ENCODE measurements at regions not wholly inside any gene's neighbourhood (a gene's known extent, or its start where the extent isn't known, plus 50 kb on each side); places are given as distances from the start of the nearest gene placed in this dataset.
"Not testable (repeated sequence)": the region's sequence is repeated elsewhere in the genome, so short reads cannot be mapped to it uniquely, and the experiment has no call there.

DNA sequence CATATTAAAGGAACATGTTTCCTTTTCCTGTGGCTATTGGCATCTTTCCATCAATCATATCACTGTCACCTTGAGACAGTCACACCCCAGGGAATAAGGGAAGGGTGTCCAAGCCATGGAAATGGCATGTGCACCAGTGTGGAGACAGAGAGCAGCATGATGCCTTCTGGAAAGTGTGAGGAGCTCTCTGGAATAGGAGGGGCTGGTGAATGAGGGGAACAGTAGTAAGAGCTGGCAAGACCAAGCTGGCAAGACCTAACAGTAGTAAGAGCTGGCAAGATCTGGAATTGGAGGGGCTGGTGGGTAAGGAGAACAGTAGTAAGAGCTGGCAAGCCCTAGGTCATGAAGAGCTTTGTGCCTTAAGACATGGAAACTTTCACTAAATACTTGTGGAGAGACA lies 186.7 kb downstream of the C1orf94 start:
- in situ Hi-C loops (cut with HindIII; ENCODE audit: low pct_ligation_motif_present, low pct_unique_long_range_greater_than_20kb, low sequenced_read_pairs): no loop called here
- DNase-seq: no peak

DNA sequence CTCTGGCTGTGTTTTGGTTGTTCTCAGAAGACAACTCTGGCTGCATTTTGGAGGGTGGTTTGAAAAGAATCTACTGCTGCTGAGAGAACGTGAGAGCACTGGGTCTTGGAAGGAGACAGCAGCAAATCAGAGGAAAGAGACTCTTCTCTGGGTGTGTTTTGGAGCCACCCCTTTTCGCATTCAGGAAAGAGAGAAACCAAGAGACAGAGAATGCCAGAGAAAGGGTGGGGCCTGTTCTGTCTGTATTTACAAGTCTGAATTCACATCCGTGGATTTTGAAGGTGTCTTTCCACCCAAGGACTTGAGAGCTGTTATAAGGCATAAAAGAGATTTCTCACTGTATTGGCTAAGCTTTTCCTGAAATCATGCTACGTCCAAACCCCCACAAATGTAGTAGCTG lies 187.2 kb downstream of the C1orf94 start:
- in situ Hi-C loops (cut with HindIII; ENCODE audit: low pct_ligation_motif_present, low pct_unique_long_range_greater_than_20kb, low sequenced_read_pairs): no loop called here
- DNase-seq: no peak

DNA sequence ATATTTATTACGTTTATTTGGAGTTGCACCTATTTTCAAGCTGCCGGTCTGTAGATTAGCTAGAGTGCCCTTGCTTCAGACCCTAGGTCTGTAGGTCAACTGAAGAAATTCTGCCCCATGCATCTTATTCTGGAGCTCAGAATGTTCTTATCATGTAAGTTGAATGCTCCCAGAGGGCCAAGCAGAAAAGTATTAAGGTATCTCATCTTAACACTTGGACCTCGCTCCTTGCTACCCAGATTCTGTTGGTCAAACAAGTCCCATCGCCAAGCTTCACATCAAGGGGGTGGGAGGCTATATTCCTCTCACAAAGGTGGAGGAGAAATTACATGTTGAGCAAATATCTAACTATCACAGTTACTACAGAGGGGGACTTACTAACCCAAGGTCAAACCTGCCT lies 187.7 kb downstream of the C1orf94 start:
- in situ Hi-C loops (cut with HindIII; ENCODE audit: low pct_ligation_motif_present, low pct_unique_long_range_greater_than_20kb, low sequenced_read_pairs): no loop called here
- DNase-seq: no peak

DNA sequence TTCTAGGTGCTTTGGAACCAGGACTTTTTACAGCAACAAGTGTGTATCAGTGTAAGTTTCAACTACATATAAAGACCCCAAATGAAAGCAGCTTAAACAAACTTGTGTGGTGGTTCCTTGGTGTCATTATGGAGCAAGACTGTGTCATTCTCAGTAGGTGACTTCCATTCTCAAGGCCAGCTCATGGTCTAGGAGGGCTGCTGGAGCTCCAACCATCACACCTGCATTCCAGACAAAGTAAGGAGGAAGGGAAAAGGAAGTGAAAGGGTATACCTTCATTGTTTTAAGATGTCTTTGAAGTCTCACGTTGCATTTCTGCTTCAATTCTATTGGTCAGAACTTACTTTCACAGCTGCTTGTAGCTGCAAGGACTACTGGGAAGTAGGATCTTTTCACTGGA lies 188.6 kb downstream of the C1orf94 start:
- in situ Hi-C loops (cut with HindIII; ENCODE audit: low pct_ligation_motif_present, low pct_unique_long_range_greater_than_20kb, low sequenced_read_pairs): no loop called here
- DNase-seq: no peak

DNA sequence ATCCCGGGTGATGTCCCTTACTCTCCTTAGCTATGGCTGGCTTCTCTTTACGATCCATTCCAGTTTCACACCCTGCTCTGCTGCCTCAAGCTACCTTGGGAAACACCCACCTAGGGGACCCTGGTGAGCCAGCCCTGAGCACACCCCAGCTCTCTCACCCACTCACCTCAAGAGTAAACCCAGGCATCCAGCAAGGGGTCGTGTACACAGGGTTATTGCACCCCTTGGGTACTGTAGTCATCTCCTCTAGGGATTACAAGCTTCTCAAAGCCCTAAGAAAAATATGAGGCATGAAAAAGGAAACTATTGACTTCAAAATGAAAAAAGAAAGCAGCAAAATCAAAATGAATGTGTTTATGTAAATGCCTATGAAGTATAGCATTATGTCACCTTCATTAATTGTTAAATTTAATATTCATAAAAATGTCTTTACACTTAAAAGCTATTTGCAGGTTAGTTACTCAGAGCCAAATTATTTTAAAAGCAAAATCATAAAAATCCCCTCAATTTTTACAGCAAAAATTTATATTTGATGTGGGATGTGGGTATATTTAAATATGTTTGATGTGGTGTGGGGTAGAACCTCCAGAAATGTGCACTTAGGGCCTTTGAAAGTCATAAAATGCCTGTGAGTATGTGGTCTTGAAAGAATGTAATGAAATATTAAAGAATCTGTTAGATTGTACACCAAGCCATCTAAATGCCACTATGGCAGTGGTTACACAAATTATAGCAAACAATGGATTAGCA lies 190.3 kb downstream of the C1orf94 start:
- in situ Hi-C loops (cut with HindIII; ENCODE audit: low pct_ligation_motif_present, low pct_unique_long_range_greater_than_20kb, low sequenced_read_pairs): no loop called here

DNA sequence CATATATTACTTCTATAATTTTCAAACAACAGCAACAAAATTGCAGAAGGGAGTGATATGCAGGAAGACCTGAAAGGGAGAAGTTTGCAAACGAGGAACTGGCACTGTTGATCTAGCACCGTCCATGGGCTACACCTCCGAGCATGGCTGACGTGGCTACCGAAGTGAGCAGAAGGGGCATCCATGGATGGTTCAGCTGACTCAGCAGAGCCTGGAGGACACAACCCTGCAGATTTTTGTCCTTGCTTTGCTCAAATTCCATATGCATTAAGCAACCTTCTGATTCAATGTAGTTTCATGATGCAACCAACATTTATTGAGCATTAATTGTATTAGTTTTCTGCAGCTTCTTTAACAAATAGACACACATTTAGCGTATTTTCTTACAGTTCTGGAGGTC lies 191.2 kb downstream of the C1orf94 start:
- DNase-seq: no peak
- in situ Hi-C loops (cut with HindIII; ENCODE audit: low pct_ligation_motif_present, low pct_unique_long_range_greater_than_20kb, low sequenced_read_pairs): no loop called here

More for the DNA sequence above, 190.3 kb downstream of the C1orf94 start:
- DNase-seq: no peak

DNA sequence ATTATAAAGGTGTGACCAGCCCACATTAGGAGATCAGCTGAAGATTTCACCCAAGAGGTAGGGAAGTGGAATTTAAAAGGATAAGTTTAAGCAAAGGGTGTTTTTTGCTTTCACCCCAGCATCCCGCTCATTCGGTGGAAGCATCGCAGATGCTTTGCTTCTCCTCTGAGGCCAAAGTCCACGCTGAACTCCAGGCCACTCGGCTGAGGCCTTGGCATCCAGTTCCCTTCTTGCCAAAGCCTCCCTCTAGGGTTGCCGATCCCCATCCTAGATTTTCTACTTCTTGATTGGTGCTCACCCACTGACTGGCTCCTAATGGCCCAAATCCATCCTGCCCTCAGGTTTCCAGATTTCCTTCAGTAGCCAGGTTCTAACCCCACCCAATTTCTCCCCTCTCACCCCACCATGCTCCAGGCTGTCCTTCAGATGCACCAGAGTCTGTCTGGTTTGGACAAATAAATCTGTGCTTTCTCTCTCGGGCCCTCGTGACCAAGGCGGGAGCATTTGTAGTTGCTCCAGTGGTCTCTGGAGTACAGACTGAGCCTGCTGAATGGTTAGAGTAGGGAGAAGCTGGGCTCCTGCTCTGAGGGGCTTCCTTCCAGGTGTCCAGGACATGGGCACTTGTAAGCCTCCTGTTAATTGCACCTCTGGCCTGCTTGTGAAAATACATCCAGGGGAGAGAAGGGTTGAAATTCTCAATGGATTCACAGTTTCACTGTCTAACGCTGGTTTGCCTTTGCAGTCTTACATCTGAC lies 193.2 kb downstream of the C1orf94 start:
- no peak for DNase-seq
- in situ Hi-C loops (cut with HindIII; ENCODE audit: low pct_ligation_motif_present, low pct_unique_long_range_greater_than_20kb, low sequenced_read_pairs): no loop called here

DNA sequence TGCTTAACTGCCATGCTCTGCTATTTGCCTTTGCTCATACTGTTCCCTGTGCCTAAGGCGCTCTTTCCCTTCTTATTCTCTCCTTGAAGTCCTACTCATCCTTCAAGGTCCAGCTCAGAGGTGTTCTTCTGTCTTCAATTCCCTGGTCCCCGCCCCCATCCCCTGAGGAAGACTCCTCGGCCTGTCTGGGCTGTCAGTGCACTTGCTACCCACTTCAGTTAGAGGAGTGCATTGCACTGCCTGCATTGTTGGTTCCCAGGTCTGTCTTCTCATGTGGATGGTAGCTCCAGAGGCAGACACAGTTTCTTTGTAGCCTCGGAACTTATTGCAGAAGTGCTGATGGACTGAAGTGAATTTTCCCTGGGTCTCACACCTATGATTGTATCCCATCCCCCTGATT lies 194.0 kb downstream of the C1orf94 start:
- no peak for DNase-seq
- in situ Hi-C loops (cut with HindIII; ENCODE audit: low pct_ligation_motif_present, low pct_unique_long_range_greater_than_20kb, low sequenced_read_pairs): no loop called here

DNA sequence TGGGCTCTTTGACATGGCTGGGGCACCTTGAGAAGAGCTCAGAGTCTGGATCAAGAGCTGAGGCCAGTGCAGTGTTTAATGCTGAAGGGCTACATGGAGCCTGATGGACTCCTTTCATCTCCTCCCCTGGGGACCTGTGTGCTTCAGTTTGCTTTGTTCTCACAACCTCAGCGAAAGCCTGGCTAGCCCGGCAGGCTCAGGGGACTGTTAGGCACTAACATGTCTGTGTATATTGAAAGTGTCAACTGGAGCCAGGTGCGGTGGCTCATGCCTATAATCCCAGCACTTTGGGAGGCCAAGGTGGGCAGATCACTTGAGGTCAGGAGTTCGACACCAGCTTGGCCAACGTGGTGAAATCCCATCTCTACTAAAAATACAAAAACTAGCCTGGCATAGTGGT lies 194.5 kb downstream of the C1orf94 start:
- in situ Hi-C loops (cut with HindIII; ENCODE audit: low pct_ligation_motif_present, low pct_unique_long_range_greater_than_20kb, low sequenced_read_pairs); DNase-seq: not testable (repeated sequence)

DNA sequence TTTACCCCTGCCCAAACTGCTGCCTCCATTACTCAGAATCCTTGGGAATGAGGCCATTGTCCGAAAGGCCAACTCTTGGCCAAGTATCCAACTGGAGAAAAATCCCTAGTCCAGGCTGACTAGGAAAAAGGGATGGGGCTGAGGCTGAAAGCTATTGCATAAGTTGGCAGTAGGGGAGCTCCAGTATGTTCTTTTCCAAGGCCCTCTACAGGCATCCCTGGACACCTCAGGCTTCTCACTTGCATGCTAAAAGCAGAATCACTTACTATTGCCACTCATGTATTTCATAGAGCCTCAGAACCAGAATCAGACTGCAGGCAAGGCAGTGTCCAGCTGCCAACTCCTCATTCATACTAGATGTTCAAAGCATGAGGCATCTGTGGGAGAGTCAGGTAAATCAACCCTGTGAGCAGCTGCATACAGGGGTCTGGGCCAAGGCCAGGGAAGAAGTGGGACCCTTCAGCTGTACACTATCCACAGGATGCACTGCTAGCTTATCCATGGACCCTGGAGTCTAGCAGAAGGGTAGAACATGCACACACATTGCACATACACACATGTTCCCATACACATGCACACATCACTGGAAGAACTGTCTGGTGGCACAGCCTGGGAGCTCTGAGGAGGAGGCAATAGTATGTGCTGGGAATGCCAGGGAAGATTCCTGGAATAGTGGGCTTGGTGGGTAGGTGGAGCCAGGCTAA lies 195.3 kb downstream of the C1orf94 start:
- in situ Hi-C loops (cut with HindIII; ENCODE audit: low pct_ligation_motif_present, low pct_unique_long_range_greater_than_20kb, low sequenced_read_pairs): no loop called here
- no peak for DNase-seq

DNA sequence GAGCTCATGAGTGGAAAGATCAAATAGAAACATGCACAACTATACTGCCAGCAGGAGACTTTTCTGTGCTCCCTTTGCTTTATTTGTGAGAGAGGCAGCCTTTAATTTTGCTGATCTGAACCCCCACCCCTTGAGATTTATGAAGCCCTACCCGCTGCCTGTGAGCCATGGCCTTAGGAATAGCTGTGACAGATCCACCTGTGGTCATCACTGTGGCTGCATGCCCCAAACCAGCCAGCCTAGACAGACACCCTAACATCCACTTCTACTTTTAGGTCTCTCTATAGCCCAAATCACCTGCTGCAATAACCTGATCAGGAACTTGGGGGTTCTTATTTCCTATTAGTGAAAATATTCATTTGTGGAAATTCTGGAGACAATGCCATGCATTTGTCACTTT lies 196.2 kb downstream of the C1orf94 start:
- no peak for DNase-seq
- in situ Hi-C loops (cut with HindIII; ENCODE audit: low pct_ligation_motif_present, low pct_unique_long_range_greater_than_20kb, low sequenced_read_pairs): no loop called here

DNA sequence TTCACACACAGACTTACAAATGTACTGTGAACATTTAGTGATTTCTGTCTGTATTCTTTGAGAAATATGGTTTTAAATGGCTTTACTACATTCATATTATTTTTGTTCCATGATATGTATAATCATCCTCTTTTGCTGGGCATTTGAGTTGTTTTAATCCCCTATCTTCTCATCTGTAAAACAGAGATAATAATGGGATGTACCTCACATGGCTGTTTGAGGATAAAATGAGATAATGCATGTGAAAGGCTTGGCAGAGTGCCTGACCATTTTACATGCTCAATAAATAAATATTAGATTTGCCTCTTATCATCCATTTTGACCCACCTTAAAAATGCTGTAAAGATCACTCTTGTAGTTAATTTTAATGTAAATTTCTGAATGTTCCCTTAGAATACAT lies 197.2 kb downstream of the C1orf94 start:
- DNase-seq: no peak
- in situ Hi-C loops (cut with HindIII; ENCODE audit: low pct_ligation_motif_present, low pct_unique_long_range_greater_than_20kb, low sequenced_read_pairs): no loop called here

DNA sequence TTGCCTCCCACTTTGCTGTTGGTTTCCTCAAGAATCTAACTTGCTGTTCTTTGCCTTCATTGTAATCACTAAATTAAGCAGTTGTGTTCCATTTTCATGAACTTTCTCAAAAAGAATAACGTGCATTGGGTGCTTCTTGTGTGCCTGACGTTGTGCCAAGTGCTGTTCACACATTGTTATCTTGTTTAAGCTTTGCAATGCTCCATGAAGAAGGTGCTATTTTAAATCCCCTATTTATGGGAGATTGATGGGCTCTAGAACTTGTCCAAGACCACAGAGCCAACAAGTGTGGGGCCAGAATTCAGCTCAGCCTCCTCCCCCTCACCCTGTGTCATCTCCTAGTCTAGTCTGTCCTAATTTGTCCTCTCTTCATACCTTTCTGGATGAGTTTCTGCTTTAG lies 199.8 kb downstream of the C1orf94 start:
- DNase-seq: no peak
- in situ Hi-C loops (cut with HindIII; ENCODE audit: low pct_ligation_motif_present, low pct_unique_long_range_greater_than_20kb, low sequenced_read_pairs): no loop called here

DNA sequence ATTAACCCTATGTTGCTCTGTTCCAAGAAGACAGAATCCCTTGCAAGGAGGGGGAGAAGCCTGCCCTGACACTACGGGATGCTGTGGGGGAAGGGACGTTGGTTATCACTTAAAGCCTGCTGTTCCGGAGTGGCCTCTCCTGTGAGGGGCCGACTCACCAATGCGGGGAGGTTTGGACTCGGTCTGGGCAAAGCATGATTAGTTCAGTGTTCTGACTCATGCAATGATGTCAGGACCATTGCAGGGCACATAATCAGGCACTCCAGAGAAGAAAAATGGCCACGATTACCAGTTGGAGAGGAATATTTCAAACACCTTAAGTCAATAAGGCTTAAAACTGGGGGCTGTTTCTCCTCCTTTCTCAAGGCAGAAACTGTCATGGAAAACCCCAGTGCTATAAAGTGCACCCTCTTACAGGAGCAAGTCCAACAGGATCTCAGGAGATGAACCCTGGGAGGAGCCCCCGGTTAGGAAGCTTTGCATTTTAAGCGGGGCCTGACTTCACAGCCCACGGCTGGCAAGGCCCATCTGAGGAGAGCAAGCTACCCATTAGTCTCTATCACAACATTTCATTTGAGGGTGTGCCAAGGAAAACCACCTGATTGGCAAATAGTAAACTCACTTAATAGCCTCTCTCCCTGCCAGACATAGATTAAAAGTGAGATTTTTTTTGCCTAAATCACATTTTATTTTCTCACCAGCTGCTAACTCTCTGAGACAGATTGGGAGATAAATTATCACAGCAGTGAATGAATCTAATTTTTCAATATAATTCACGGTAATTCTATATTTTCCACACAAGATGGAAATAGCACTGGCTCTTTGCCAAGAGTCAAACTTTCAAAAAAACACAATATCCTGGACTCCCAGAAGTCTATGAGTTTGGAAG lies 202.5 kb downstream of the C1orf94 start:
- in situ Hi-C loops (cut with HindIII; ENCODE audit: low pct_ligation_motif_present, low pct_unique_long_range_greater_than_20kb, low sequenced_read_pairs): no loop called here
- DNase-seq: no peak

DNA sequence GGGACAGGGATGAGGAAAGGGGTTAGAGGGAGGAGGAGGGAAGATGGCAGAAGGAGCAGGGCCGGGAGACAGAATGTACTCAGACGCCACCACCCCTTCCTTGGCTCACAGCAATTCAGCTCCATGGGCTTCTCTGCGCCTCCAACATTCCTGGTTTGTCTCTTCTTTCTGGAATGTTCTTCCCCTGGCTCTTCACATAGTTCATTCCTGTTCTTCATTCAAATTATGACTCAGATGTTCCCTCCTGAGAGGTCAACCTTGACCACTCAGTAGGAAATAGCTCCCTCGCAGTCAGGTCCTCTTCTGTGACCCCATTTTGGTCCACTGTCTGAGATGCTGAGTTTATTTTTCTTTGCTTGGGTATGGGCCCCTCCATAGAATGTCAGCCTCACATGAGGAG lies 203.2 kb downstream of the C1orf94 start:
- no peak for DNase-seq
- in situ Hi-C loops (cut with HindIII; ENCODE audit: low pct_ligation_motif_present, low pct_unique_long_range_greater_than_20kb, low sequenced_read_pairs): no loop called here

DNA sequence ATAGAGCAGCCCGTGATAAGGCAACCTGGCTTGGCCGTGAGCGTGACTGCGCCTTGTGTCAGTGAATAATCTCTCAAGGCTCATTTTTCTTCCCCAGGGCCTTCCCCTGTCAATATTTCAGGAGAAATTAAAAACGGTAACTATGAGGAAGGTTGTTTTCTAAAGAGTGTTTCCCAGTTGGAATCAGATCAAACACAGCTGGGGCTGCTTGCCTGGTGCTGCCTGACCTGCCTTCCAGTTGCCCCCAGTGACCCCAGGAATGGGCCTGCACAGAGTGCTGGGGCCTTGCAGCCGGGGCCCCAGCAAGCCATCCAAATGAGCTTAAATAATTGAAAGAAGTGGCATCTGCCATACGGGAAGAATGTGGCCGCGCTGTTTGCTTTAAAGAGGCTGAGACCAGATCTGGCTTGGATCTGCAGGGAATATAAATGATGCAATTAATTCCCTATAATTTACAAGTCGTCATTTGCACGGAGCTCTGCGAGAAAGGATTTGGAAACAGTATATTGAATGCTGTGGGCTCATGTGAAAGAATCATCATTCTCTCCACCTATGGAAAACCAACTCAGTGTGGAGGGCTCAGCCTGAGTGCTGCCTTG lies 203.9 kb downstream of the C1orf94 start:
- in situ Hi-C loops (cut with HindIII; ENCODE audit: low pct_ligation_motif_present, low pct_unique_long_range_greater_than_20kb, low sequenced_read_pairs): no loop called here

DNA sequence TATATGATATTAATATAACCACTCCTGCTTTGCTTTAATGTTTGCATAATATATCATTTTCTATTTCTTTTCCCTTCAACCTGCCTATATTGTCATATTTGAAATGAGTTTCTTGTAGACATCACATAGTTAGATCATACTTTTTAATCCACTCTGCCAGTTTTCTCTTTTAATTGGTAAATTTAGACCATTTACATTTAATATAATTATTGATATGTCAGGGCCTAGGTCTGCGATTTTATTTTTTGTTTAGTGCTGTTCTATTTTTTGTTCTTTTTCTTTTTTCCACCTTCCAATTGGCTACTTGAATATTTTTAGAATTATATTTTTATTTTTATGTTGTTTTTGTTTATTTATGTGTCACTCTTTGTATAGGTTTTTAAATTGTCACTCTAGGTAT lies 213.3 kb downstream of the C1orf94 start:
- DNase-seq: no peak
- in situ Hi-C loops (cut with HindIII; ENCODE audit: low pct_ligation_motif_present, low pct_unique_long_range_greater_than_20kb, low sequenced_read_pairs): no loop called here

More for the DNA sequence above, 203.9 kb downstream of the C1orf94 start:
- DNase-seq: no peak

DNA sequence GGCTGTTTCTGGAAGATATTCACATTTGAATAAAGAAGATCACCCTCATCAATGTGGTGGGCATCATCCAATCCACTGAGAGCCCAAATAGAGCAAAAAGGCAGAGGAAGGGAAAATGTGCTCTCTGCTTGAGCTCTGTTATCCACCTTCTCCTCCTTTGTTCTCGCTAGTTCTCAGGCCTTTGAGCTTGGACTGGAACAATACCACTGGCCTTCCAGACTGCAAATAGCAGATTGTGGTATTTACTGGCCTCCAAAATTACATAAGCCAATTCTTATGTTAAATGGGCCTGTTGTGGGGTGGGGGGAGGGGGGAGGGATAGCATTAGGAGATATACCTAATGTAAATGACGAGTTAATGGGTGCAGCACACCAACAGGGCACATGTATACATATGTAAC lies 219.3 kb downstream of the C1orf94 start:
- in situ Hi-C loops (cut with HindIII; ENCODE audit: low pct_ligation_motif_present, low pct_unique_long_range_greater_than_20kb, low sequenced_read_pairs): no loop called here
- DNase-seq: no peak

Measured in ACHN (cell line).